ENCODE measurements at regions not wholly inside any gene's neighbourhood (a gene's known extent, or its start where the extent isn't known, plus 50 kb on each side); places are given as distances from the start of the nearest gene placed in this dataset.

DNA sequence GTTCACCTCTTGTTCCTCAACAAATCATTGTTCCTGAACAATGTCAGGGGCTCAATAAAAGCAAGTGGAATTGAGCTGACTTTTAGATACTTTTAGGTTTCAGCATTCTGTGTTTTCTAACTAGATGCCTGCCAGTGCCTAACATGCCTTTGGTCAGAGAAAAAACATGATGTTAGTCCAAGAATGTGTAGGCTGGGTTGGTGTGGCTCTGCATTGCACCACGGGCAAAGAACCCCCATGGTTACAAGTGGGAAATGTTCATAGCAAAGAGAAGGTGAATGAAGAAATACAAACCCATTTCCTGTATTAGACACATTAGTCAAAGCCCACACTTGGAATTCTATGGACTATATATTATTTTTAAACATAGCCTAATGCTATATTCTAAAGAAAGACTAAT, 193.3 kb downstream of the TMEM200A start:
- no peak for TF ChIP-seq POLR2A (IDR thresholded peaks at IDR 0.05)
- TF ChIP-seq, protein P1, sequence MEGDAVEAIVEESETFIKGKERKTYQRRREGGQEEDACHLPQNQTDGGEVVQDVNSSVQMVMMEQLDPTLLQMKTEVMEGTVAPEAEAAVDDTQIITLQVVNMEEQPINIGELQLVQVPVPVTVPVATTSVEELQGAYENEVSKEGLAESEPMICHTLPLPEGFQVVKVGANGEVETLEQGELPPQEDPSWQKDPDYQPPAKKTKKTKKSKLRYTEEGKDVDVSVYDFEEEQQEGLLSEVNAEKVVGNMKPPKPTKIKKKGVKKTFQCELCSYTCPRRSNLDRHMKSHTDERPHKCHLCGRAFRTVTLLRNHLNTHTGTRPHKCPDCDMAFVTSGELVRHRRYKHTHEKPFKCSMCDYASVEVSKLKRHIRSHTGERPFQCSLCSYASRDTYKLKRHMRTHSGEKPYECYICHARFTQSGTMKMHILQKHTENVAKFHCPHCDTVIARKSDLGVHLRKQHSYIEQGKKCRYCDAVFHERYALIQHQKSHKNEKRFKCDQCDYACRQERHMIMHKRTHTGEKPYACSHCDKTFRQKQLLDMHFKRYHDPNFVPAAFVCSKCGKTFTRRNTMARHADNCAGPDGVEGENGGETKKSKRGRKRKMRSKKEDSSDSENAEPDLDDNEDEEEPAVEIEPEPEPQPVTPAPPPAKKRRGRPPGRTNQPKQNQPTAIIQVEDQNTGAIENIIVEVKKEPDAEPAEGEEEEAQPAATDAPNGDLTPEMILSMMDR (IDR thresholded peaks at IDR 0.05), result no peak
